GM12892 (cell line): ENCODE measurements at regions not wholly inside any gene's neighbourhood (a gene's known extent, or its start where the extent isn't known, plus 50 kb on each side); places are given as distances from the start of the nearest gene placed in this dataset.

ENCODE experiments used
- DNase-seq: peaks from one replicate; pipeline ENCODE4 v3.0.0; 2011; ENCODE audit not compliant: insufficient read length
- FAIRE-seq: peaks from 2 replicates; lab custom pipeline; 2011; peaks lifted over from hg19 to GRCh38; lab: Jason Lieb, UNC
- POLR2A ChIP-seq: IDR thresholded peaks from 2 replicates; pipeline ENCODE4 v1.6.1; 2011; ENCODE audit warnings: low read depth, low read length, control low read depth
- POLR2AphosphoS5 ChIP-seq: IDR thresholded peaks from 2 replicates; pipeline ENCODE4 v1.6.1; 2011; ENCODE audit warnings: low read depth, low read length, control low read depth
- TAF1 ChIP-seq: IDR thresholded peaks from 2 replicates; pipeline ENCODE4 v1.6.1; 2011; ENCODE audit warnings: low read depth, mild to moderate bottlenecking, control low read depth, low read length, borderline replicate concordance

DNA sequence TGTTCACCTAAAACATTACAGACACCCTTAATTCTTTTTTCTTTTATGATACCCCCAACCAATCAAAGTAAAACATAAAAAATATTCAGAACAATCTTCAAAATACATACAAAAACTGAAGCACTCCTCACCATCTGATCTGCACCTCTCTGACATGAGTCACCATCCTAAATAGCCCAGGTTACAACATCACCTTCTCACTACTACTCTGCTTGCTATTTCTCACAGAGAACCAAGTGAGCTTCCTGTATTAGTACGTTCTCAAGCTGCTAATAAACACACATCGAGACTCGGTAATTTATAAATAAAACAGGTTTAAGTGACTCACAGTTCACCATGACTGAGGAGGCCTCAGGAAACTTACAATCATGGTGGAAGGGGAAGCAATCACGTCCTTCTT, 183.5 kb downstream of the CBLN2 start:
- TF ChIP-seq POLR2AphosphoS5, result no peak
- no peak for TF ChIP-seq TAF1
- no peak for TF ChIP-seq POLR2A
- no peak for DNase-seq
- no peak for FAIRE-seq

DNA sequence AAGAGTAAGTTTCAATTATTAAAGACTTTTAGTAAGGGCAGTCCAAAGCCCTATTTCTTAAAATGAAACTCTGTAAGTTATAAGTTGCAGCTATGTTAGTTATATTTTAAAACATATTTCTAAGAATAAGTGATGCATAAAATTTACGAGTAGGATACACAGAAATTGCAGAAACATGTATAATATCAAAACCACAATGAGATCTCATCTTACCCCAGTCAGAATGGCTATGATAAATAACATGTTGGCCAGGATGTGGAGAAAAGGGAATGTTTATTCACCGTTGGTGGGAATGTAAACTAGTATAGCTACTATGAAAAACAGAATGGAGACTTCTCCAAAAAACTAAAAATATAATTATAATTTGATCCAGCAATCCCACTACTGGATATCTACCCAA, 201.2 kb downstream of the CBLN2 start:
- TF ChIP-seq TAF1 (no peak), POLR2A (no peak), POLR2AphosphoS5 (no peak)
- no peak for FAIRE-seq

DNA sequence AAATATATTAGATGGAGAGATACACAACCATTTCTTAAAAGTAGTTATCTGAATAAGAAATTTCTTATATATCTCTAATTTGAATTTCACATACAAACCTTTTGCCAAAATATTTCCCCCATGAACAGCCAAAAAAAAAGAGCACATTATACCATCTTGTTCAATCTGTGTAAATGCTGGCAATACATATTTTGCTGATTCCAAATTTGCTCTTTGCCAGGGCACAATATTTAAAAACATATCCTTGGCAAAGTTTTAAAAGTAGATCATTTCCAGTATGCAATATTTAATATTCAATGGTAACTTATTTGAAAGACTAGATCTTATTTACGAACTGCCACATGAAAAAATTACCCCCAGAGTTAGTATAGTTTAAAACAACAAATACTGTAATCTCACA, 204.2 kb downstream of the CBLN2 start:
- FAIRE-seq (no peak), DNase-seq (no peak)
- TF ChIP-seq POLR2AphosphoS5, result no peak
- no peak for TF ChIP-seq POLR2A
- no peak for TF ChIP-seq TAF1

More for the DNA sequence above, 201.2 kb downstream of the CBLN2 start:
- no peak for DNase-seq

DNA sequence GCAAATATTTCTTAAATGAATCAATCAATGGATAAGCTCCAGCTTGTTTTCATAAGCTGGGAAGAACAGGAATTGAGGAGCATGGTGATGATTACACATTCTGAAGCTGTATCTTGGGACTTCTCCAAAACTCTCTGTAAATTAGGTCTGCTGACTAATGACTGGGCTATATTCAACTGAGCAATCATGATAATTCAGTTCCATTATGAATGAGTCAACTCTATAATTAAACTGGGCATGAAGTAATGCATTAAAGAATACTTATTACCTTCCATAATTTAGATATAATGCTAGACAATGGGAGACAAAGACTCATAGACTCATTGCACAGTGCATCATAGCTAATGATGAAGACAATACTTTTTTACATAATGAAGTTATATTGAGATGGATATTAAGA, 207.4 kb downstream of the CBLN2 start:
- no peak for FAIRE-seq
- no peak for TF ChIP-seq TAF1
- no peak for DNase-seq

DNA sequence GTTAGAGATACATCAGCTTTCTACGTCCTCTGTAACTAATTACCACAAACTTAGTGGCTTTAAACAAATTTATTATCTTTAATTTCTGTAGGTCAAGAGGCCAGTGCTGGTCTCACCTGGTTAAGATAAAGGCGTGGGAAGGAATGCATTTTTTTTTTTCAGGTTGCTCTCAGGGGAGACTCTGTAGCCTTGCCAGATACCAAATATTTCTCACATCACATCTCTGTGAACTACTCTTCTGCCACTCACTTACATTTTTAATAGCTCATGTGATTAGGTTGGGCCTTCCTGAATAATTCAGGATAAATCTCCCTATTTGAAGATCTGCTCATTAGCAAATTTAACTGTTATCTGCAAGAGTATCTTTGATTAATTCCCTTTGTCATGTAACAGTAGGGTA, 214.6 kb downstream of the CBLN2 start:
- no peak for DNase-seq
- no peak for TF ChIP-seq TAF1
- TF ChIP-seq POLR2AphosphoS5, result no peak
- TF ChIP-seq POLR2A, result no peak
- FAIRE-seq, result no peak

DNA sequence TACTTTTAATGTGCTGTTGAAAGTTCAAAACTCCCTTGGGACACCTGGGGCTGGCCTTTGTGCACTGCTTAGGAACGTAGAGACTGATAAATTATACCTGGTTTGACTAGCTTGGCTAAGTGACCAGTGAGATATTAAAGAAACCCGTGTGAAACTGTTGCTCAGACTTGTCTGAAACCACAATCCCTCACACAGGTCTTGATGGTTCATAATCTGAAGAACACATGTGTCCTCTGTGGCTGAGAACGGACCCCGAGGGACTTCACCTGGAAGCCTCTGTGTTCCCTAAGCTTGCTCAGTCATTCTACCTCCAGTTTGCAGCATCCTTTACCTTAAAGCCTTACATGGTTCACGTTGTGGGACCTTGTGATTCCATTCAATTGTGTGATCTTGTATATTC, 218.8 kb downstream of the CBLN2 start:
- no peak for FAIRE-seq
- DNase-seq, result no peak
- TF ChIP-seq POLR2A (no peak), TAF1 (no peak), POLR2AphosphoS5 (no peak)

DNA sequence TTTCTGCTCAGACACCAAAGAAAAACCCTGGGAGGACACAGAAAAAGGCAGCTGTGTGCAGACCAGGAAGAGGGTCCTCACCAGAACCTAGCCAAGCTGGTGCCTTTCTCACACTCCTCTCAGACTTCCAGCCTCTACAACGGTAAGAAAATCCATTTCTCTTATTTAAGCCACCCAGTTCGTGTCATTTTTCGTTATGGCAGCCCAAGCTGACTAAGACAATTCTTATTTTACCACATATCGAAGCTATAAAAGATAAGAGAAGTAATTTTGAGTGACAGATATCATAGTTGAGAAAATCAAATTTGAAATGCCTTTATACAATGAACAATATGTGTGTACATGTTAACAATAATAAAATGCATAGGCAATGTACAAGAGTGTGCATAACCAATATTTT, 219.5 kb downstream of the CBLN2 start:
- no peak for FAIRE-seq
- no peak for DNase-seq
- TF ChIP-seq TAF1 (no peak), POLR2A (no peak), POLR2AphosphoS5 (no peak)

DNA sequence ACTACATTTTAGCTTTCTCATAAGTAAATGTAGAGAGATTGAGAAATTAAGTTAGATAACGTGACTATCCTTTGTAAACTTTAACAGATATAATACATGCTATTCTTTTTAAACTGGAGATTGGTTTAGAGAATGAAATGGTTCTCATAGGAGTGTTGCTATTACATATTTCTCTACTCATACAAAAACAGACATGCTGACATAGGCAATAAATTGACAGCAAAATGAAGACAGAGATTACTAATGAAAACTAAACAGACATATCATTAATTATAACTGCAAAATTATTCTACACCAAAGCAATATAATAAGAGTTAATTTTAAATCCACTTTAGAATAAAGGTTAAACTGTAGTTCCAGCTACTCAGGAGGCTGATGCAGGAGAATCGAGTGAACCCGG, 227.6 kb downstream of the CBLN2 start:
- no peak for TF ChIP-seq POLR2AphosphoS5
- no peak for TF ChIP-seq TAF1
- no peak for TF ChIP-seq POLR2A

DNA sequence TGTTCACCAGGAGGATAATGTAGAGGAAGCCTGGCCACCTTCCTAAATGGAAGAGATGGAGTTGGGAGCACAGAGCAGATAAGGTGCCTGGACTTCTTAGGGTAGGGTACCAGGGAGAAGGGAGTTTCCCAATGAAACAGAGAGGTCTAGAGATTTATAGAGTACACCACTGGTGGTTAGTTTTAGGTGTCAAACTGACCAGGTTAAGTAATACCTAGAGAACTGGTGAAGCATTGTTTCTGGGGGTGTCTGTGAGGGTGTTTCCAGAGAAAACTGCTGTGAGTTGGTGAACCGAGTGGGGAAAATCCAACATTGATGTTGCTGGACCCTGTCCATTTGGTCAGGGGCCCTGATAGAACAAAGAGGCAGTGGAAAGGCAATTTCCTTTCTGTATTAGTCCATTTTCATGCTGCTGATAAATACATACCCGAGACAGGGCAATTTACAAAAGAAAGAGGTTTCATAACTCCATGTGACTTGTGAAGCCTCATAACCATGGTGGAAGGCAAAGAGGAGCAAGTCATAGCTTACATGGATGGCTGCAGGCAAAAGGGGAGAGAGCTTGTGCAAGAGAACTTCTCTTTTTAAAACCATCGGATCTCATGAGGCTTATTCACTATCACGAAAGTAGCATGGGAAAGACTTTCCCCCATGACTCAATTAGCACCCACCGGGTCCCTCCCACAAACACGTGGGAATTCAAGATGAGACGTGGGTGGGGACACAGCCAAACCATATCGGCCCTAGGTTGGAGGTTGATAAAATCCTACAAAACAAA, 260.8 kb downstream of the CBLN2 start:
- FAIRE-seq (peak; percentile 9), DNase-seq (no peak)
- no peak for TF ChIP-seq POLR2AphosphoS5
- TF ChIP-seq POLR2A, result no peak
- TF ChIP-seq TAF1, result no peak

More for the DNA sequence above, 227.6 kb downstream of the CBLN2 start:
- DNase-seq (no peak), FAIRE-seq (no peak)

DNA sequence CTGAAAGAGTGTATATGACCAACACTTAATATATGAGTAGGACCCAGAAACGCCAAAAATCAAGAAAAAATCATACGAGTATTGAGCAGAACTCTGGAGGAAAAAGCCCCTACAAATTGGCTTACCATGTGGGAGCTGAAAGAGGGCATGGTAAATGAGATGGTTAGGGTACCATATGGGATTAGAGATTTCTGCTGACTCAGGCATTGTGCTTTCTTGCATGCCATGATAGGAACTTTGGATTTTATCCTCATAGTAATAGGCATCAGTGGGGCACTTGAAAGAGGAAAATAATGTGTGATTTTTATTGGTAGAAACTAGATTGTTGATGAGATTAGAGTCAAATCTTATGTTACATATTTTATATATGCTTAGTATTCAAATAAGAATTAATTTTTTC, 271.1 kb downstream of the CBLN2 start:
- TF ChIP-seq POLR2AphosphoS5 (no peak), TAF1 (no peak), POLR2A (no peak)
- DNase-seq (no peak), FAIRE-seq (no peak)

DNA sequence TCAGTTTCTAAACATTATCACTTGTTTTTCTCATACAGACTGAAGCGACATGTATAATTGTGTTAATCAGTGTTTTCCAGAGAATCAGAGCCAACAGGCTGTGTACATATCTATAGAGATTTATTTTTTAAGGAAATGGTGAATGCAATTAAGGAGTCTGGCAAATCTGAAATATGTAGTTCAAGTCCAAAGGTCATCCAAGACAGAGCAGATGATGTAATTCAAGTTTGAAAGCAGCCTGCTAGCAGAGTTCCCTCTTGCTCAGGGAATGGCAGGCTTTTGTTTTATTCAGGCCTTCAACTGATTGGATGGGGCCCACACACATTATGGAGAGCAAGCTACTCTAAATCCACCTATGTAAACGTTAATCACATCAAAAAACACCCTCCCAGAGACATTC, 282.6 kb downstream of the CBLN2 start:
- DNase-seq, result no peak
- FAIRE-seq, result no peak
- TF ChIP-seq TAF1 (no peak), POLR2AphosphoS5 (no peak), POLR2A (no peak)

DNA sequence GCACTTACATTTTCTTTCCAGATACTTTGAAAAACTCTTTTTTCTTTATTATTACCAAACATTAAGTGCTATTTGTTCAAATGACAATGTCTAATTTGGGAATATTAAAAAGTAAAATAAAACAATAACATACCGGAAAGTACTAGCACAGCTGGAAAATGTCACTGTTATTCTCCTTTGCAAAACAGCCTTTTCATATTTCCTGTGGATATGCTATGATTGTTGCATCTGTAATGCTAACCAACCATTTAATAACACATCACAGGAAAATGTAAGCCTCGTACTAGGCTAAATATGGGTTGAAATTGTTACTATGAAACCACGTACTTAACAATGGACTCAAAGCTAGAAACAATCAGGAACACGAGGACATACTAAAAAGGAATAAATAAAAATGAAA, 298.1 kb downstream of the CBLN2 start:
- no peak for TF ChIP-seq TAF1
- no peak for TF ChIP-seq POLR2A
- no peak for TF ChIP-seq POLR2AphosphoS5
- DNase-seq, result no peak
- no peak for FAIRE-seq
